Loucy (cell line): ENCODE measurements at regions not wholly inside any gene's neighbourhood (a gene's known extent, or its start where the extent isn't known, plus 50 kb on each side); places are given as distances from the start of the nearest gene placed in this dataset.

Experiments
- CTCF ChIP-seq: fragments of 200-600 bp; sonication (generic); conservative IDR thresholded peaks from 2 replicates; pipeline ENCODE4 v1.5.1; 2014; ENCODE audit warnings: mild to moderate bottlenecking, antibody characterized with exemption, low read length
- EZH2phosphoT487 ChIP-seq: fragments of 200-600 bp; IDR thresholded peaks from 2 replicates; pipeline ENCODE4 v1.6.1; 2018; ENCODE audit warnings: antibody characterized with exemption, mild to moderate bottlenecking, moderate library complexity, borderline replicate concordance

- TF ChIP-seq CTCF (no peak), EZH2phosphoT487 (no peak)
Measured at GRCh38 chr11:46220313-46220712, 57.1 kb upstream of the CREB3L1 start.
